IPS-15b (cell line): ENCODE measurements at regions not wholly inside any gene's neighbourhood (a gene's known extent, or its start where the extent isn't known, plus 50 kb on each side); places are given as distances from the start of the nearest gene placed in this dataset.

Source experiments
- H3K27me3 ChIP-seq: one replicate; pipeline ENCODE4 v1.6.1; 2013; ENCODE audit warnings: low read length; ENCODE audit not compliant: control insufficient read depth, insufficient read depth
- H3K36me3 ChIP-seq: one replicate; pipeline ENCODE4 v1.6.1; 2013; ENCODE audit warnings: low read length; ENCODE audit not compliant: control insufficient read depth, insufficient read depth
- H3K4me1 ChIP-seq: one replicate; pipeline ENCODE4 v1.6.1; 2013; ENCODE audit warnings: mild to moderate bottlenecking, low read length; ENCODE audit not compliant: control insufficient read depth, insufficient read depth
- H3K4me3 ChIP-seq: one replicate; pipeline ENCODE4 v1.5.1; 2013; ENCODE audit warnings: low read depth, low read length
- H3K9ac ChIP-seq: one replicate; pipeline ENCODE4 v1.6.1; 2013; ENCODE audit warnings: low read depth, mild to moderate bottlenecking, low read length
- H3K9me3 ChIP-seq: one replicate; pipeline ENCODE4 v1.6.1; 2013; ENCODE audit warnings: mild to moderate bottlenecking, low read length; ENCODE audit not compliant: control insufficient read depth, insufficient read depth

DNA sequence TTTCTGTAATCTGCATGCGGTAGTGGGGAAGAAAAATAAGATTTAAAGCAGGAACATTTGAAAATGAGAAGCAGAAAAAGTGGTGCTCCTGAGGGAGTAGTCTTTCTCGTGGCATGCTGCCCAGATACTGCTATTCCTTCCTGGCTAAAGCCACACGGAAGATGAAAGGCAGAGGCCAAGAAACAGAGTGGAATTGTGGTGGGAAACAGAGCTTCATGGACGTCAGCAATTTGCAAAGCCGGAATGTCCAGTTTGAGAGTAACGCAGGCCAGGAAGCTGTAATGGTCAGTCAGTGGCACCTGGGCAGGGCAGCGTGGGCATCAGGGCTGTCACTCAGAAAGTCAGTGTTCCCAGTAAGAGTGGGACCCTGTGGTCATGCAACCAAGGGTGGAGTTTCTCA is 63.7 kb upstream of the FMR1 start:
- Histone ChIP-seq H3K4me1 (no peaks in the 10 kb centered on the region), H3K9me3 (no peaks in the 10 kb centered on the region), H3K27me3 (no peaks in the 10 kb centered on the region), H3K4me3 (no peak overlapping the region), H3K36me3 (no peaks in the 10 kb centered on the region), H3K9ac (no peak overlapping the region)

DNA sequence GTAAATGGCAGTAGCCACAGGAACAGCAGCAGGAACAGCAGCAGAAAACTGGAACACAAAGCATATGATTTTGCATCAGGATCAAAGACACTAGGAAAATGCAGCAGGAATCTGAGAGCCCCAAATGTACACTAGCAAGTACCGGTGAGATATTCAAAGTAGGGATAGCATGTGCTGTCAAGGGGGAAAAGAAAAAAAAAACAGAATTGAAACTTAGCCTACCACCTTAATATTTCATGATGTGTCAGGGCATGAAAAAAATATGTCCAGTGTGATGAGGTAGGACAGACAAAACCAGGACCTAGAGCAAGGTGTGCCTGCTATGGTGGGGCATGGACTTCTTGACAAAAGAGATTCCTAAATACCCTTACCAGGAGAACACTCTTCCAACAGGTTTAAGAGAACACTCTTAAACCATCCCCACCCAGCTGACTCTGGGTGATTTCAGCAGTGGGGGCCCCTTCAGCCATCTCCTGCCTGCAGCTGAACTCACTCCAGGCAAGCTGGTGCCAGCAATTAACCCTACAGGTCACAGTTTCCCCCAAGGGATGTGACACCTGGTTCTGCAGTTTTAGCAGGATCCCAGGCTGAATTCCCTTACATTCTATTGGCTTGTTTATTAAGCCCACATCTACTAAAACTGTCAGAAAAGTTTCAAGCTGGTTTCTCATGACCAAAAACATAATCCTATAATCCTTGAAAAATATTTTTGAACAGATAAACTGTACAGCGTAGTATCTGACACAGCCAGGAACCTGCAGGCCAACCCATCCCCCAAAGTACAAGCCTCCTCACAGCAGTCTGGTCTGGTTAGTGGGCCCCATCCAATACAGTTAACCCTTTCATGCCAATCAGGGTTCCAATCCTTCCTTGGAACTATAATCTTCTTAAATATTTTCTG is 62.9 kb upstream of the FMR1 start:
- H3K9ac ChIP-seq = no peak overlapping the region
- no peaks in the 10 kb centered on the region for H3K27me3 ChIP-seq
- no peaks in the 10 kb centered on the region for H3K9me3 ChIP-seq
- no peaks in the 10 kb centered on the region for H3K4me1 ChIP-seq
- H3K4me3 ChIP-seq = no peak overlapping the region
- H3K36me3 ChIP-seq = no peaks in the 10 kb centered on the region

DNA sequence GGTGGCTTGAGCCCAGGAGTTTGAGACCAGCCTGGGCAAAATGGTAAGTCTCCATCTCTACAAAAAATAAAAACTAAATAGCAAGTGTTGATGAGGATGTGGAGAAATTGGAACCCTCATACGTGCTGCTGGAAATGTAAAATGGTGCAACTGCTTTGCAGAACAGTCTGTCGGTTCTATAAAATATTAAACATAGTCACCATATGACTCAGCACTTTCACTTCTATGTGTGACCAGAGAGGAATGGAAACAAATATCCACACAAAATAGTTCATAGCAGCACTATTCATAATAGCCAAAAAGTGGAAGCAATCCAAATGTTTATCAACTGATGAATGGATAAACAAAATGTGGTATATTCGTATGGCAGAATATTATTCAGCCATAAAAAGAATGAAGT is 60.8 kb upstream of the FMR1 start:
- no peaks in the 10 kb centered on the region for H3K9me3 ChIP-seq
- H3K36me3 ChIP-seq = no peaks in the 10 kb centered on the region
- H3K4me1 ChIP-seq = no peaks in the 10 kb centered on the region
- no peak overlapping the region for H3K9ac ChIP-seq
- H3K4me3 ChIP-seq = no peak overlapping the region
- H3K27me3 ChIP-seq = no peaks in the 10 kb centered on the region

DNA sequence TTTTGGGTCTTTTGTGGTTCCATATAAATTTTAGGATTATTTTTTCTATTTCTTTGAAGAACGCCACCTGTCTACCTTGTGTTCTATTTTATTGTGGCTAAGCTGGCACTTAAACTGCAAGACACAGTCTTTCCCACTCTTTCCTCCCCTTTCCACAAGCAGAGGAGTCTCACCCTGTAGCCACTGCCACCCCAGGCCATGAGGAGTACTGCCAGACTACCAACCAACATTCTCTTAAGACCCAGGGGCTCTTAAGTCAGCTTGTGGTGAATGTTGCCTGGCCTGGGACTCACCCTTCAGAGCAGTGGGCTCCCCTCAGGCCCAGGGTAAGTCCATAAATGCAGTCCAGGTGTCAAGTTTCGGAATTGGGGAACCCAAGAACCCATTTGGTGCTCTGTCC is 58.0 kb upstream of the FMR1 start:
- H3K9ac ChIP-seq = no peak overlapping the region
- H3K36me3 ChIP-seq = no peaks in the 10 kb centered on the region
- no peaks in the 10 kb centered on the region for H3K27me3 ChIP-seq
- no peak overlapping the region for H3K4me3 ChIP-seq
- H3K9me3 ChIP-seq = no peaks in the 10 kb centered on the region
- H3K4me1 ChIP-seq = no peaks in the 10 kb centered on the region

DNA sequence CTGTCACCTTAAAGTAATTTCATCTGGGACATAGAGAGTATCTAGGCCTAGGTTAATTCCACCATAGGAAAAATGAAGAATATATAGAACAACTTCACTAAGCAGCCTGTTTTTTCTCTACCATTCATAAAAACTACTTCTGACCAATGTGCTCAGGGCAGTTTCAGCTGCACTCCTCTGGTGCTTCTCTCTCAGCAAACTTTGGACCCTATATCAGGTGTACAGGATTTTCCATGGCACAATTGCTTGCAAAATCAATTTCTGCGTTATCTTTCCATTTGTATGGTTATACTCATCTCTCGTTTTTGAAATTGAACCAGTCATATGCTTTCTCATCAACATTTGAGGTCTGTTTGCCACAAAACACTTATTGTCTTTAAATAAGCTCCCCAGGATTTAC is 52.1 kb upstream of the FMR1 start:
- no peak overlapping the region for H3K4me3 ChIP-seq
- H3K36me3 ChIP-seq = no peaks in the 10 kb centered on the region
- H3K9me3 ChIP-seq = no peaks in the 10 kb centered on the region
- no peaks in the 10 kb centered on the region for H3K4me1 ChIP-seq
- H3K27me3 ChIP-seq = no peaks in the 10 kb centered on the region
- no peak overlapping the region for H3K9ac ChIP-seq
